ENCODE measurements at regions not wholly inside any gene's neighbourhood (a gene's known extent, or its start where the extent isn't known, plus 50 kb on each side); places are given as distances from the start of the nearest gene placed in this dataset.

- TF ChIP-seq SALL2 (tag by site-specific recombination; IDR thresholded peaks at IDR 0.05; ENCODE audit: borderline replicate concordance) (no peak), IKZF3 (tag by site-specific recombination; IDR thresholded peaks at IDR 0.05) (no peak), ZNF473 (tag by site-specific recombination; IDR thresholded peaks at IDR 0.05) (no peak), YY1 (tag by site-specific recombination; IDR thresholded peaks at IDR 0.05) (no peak), PRDM10 (tag by site-specific recombination; IDR thresholded peaks at IDR 0.05) (no peak), ZNF362 (tag by site-specific recombination; IDR thresholded peaks at IDR 0.05) (no peak), CTCF (tag by site-specific recombination; IDR thresholded peaks at IDR 0.05) (no peak), ZNF184 (tag by site-specific recombination; IDR thresholded peaks at IDR 0.05) (no peak), REST (tag by site-specific recombination; IDR thresholded peaks at IDR 0.05) (no peak), ZNF580 (tag by site-specific recombination; IDR thresholded peaks at IDR 0.05) (no peak), ZNF169 (tag by site-specific recombination; IDR thresholded peaks at IDR 0.05) (no peak), KLF16 (tag by site-specific recombination; IDR thresholded peaks at IDR 0.05) (no peak), ELK4 (IDR thresholded peaks at IDR 0.05; ENCODE audit: borderline replicate concordance, low read depth, low read length) (no peak)
Measured at GRCh38 chrX:574830-575229, 55.8 kb upstream of the SHOX start.

Data from HEK293 (cell line).